ENCODE measurements at regions not wholly inside any gene's neighbourhood (a gene's known extent, or its start where the extent isn't known, plus 50 kb on each side); places are given as distances from the start of the nearest gene placed in this dataset.
"Not testable (repeated sequence)": the region's sequence is repeated elsewhere in the genome, so short reads cannot be mapped to it uniquely, and the experiment has no call there.

DNA sequence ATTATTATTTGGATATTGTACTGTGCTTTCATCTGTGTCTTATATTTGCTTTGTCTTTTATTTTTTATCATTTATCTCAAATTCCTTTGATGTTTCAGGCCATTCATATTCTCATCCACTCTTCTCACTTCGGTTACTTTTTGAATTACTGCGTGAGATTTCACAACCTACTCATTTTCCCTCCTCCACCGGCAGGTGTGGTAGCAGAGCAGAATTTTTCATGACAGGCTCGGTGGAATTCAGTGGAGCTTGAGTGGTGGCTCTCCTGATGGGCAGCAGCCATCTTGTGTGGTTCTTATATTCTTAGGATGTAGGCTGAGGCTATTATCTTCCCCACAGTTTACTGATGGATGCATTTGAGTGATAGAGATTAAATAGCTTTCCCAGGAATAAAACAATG, 92.3 kb upstream of the IVNS1ABP start:
- no peak for DNase-seq (ENCODE audit: low read depth in 3 of 3, low spot score in 2 of 3)

DNA sequence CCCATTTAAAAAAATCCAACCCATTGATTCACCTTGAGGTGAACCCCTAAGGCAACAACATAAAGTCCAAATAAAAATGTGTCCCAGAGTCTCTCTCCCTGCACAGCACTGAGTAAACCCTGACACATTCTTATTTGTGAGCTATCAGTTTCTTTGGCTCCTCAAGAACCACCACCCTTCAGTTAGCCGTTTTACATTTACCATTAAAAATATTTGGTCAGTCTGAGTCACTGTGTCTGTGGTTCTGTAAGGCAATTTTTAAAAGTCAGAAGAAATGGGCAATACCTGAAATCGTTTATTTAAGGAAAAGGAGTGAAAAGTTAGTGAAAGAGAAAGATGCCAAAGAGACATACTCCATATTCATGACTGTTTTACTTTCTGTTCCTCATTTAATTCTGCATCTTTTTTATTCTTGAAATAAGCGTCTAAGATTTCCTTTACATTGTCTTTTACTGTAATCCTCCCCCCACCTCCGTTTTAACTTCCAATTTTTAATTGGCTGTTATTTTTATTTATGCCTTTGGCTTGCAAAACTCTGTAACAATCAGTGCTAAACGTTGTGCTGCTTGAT, 91.7 kb upstream of the IVNS1ABP start:
- no peak for DNase-seq (ENCODE audit: low read depth in 3 of 3, low spot score in 2 of 3)

DNA sequence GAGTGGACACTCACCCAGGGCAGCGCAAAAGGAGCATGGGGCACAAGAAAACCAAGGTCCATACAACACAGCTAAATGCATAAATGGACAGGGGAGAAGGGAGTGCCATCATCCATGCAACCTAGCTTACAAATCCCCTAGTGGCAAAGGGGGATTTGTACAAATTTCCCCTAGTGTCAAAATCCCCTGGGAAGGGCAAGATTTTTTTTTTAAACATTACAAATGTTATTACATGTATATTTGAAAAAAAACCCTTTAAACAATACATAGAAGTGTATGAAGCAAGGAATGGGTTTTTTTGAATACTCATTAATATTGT, 89.6 kb upstream of the IVNS1ABP start:
- no peak for DNase-seq (ENCODE audit: low read depth in 3 of 3, low spot score in 2 of 3)

DNA sequence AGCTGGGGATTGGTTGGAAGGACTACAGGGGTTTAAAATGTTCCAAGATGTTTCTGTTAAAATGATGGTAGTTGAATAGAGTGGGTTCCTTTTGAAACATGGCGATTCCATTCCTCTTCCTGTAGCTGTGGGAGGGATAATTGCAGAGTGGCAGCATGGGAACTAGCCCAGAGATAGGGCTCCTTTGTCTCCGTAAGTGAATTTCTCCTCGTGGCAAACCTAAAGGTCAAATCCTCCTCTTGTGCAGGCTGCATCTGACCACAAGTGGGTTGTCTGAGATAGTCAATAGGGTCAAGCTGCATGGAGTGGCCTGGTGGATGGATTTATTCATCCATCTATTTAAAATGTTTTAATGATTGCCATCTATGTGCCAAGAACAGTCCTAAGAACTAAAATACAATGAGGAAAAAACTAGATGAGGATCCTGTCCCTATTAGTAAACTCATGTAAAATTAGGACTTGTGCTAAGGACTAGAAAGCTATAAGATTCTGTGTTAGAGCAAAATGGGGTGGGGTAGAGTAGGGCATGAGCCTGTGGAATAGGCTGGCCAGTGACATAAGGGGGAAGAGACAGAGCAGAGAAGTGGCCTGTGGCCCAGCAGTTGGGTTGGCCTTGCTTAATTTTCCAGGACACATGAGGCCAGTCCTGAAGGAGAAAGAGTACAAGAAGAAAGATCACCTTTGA, 89.1 kb upstream of the IVNS1ABP start:
- DNase-seq (ENCODE audit: low read depth in 3 of 3, low spot score in 2 of 3), result no peak

DNA sequence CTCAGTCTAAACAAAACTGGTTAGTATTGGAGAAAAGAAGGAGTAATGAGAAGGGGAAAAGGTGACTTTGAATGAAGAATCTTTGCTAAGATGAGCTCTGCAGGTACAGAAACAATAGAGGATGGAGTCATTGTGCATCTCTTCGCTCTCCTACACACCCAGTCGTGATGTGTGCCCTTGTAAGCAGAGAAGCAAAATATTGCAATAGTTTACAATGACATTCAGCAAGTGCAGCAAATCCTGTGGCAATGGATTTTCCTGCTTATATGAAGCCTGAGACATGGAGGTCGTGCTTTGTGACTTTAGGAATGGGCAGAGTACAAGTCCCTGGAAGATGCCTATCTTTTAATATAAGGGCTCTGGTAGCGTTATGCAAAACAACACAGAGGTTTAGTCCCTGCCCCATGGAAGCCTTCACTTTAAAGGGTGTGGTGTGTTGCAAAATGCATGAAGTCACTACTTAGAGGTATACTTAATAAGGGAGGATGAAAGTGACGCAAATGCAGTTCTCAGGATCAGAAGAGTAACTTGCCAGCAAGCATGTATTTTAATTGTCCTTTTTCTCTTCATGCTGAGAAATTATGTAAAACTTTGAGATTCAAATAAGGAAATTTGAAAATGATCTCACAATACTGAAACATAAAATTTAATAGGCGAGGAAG, 88.0 kb upstream of the IVNS1ABP start:
- DNase-seq (ENCODE audit: low read depth in 3 of 3, low spot score in 2 of 3), result no peak

DNA sequence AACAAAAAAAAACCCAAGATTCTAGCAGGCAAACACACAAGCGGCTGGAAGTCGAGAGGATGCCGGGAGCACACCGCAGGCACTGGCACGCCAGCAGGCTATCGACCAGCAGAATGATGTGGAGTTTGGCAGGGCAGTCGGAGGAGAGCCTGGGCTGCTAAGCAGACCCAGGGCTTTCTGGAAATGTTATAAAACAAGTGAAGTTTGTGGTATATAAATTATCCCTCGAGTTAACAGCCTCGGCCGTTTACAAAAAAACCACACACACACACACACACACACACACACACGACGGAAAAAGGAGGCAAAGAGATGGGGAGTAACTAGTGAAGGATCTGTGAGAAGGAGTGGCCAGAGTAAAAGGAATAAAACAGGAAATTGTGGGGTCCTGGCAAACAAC, 87.2 kb upstream of the IVNS1ABP start:
- DNase-seq (ENCODE audit: low read depth in 3 of 3, low spot score in 2 of 3), result no peak

DNA sequence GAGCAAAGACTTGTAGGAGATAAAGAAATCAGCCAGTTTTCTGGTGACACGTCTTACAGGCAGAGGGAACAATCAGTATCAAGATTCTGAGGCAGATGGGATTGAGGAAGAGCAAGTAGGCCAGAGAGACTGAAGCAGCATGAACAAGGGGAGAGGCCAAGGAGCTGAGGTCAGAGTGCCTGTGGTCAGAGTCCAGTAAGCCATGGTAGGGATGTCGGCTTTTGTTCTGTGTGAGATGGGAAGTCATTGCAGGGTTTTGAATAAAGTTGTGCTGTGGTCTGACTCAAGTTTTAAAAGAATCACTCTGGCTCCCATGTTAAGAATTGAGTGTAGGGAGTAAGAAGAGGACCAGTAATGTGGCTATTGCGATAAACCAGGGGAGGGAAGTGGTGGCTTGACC, 85.9 kb upstream of the IVNS1ABP start:
- DNase-seq (ENCODE audit: low read depth in 3 of 3, low spot score in 2 of 3), result no peak

DNA sequence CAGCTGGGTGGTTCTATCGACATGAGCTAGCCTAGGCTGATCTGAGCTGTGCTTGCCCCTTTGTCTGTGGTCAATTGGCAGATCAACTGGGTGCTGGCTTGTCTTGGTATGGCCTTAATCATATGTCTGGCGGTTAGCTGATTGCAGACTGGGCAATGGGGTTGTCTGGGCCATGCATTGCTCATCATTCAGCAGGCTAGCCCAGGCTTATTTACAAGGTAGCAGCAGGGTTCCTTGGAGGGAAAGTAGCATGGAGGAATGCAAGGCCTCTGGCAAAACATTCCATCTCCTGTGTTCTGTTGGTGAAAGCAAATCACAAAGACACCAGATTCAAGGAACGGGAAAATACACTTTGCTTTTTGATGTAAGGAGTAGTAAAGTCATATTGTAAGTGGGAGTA, 84.0 kb upstream of the IVNS1ABP start:
- DNase-seq (ENCODE audit: low read depth in 3 of 3, low spot score in 2 of 3), result no peak

DNA sequence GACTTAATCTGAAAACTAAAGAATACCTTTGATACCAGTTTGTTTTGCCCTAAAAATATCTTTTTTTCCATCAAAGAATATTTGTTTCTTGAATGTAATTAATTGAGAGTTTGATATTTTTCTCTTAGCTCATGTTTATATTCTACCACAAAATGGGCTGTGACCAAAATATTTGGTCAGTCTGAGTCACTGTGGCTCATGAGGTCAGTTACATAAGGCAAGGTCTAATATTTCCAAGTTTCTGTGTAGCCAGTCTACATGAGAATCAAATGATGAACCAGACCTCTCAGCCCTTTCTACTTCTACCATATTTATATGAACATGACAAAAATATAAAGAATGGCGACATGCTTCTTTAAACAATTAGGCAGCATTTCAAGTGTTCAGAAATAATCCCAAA, 83.0 kb upstream of the IVNS1ABP start:
- DNase-seq (ENCODE audit: low read depth in 3 of 3, low spot score in 2 of 3), result no peak

DNA sequence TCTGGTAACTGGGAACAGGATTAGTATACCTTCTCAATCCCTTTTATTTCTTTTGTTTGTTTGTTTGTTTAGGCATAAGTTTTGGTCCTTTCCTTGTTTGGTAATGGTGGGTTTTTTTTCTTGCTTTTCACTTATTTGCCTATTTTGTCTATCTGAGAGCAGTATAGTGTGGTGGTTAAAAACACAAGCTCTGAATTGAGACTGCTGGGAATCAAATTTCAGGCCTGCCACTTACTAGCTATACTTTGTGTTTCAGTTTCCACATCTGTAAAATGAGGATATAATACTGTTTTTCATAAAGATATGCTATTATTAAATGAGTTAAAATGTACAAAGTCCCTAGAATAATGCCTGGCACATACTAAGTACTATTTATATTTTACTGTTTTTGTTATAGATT, 81.6 kb upstream of the IVNS1ABP start:
- no peak for DNase-seq (ENCODE audit: low read depth in 3 of 3, low spot score in 2 of 3)

DNA sequence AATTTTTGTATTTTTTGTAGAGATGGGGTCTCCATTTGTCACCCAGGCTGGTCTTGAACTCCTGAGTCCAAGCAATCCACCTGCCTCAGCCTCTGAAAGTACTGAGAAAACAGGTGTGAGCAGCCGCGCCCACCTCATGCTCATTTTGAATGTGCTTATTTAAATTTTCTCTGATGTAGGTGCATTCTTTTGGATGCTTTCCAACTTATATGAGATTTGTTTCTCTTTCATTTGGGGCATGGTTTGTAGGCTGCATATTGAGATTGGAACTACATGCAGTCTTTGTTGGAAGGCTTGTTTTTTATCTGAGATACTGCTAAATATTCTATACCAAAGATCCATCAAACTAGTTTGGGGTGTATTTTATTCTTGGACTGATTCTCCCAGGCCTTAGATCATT, 81.0 kb upstream of the IVNS1ABP start:
- DNase-seq (ENCODE audit: low read depth in 3 of 3, low spot score in 2 of 3), result no peak

DNA sequence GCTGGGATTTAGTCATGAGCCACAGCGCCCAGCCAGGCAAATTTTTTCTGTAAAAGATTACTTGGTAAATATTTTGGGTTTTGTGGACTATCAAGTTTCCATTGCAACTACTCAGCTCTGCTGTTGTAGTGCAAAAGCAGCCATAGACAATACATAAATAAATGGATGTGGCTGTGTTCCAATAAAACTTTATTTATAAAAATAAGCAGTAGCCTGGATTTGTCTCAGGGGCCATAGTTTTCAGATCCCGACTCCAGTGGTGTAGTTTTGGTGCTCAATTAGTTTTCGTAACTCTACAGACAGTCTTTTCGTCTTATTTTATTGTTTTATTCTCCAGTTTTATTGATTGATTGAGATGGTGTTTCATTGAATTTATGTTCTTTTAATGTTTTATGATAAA, 80.1 kb upstream of the IVNS1ABP start:
- DNase-seq (ENCODE audit: low read depth in 3 of 3, low spot score in 2 of 3), result no peak

DNA sequence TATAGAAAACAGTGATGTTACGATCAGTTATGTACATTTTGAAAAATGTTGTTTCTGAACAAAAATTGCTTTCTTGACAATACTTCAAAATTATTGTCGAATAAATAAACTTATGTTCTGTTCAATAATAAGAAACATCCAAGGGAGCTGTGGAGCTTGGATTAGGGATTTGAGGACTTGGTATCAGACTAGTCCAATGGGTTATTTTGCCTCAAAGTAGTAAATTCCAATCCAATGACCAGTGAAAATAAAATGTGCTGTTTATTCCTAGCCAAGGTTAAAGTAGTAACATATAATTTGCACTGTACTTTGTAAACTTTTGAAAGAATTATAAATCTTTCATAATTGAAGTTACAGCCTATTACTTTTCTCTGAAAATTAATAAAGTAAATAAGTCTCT, 79.1 kb upstream of the IVNS1ABP start:
- DNase-seq (ENCODE audit: low read depth in 3 of 3, low spot score in 2 of 3), result no peak

DNA sequence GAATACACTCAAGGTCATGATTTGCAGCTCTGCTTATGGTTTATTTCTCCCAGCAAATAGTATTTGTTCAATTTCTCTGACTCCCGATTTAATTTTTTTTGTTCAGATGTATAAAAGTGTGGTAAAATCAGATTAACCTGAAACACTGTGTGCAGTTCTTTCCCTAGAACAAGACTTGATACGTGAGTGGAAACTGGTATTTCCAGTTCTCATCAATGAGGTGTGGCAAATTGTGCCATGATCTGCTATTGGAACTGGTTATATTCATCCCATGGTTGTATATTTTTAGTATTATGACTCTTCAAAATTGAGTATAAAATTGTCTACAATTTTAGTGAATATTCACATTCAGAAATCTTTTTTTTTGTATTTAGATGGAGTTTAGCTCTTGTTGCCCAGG, 76.8 kb upstream of the IVNS1ABP start:
- DNase-seq (ENCODE audit: low read depth in 3 of 3, low spot score in 2 of 3), result no peak

DNA sequence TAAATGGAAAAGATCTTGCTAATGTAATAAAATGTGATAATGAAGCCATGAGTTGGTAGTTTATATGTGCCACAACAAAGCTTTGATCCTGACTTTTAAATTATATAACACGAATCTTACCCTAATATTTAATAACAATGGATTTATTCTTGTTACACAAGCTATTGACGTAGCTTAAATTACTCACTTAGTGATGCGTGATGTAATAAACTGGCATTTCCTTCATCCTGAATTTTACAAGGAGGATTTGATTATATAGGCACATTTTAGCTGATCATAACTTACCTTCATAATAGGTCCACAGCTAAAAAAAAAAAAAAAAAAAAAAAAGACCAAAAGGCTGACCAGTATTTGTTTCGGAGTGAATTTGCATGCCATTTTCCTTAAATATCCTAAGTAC, 76.2 kb upstream of the IVNS1ABP start:
- no peak for DNase-seq (ENCODE audit: low read depth in 3 of 3, low spot score in 2 of 3)

DNA sequence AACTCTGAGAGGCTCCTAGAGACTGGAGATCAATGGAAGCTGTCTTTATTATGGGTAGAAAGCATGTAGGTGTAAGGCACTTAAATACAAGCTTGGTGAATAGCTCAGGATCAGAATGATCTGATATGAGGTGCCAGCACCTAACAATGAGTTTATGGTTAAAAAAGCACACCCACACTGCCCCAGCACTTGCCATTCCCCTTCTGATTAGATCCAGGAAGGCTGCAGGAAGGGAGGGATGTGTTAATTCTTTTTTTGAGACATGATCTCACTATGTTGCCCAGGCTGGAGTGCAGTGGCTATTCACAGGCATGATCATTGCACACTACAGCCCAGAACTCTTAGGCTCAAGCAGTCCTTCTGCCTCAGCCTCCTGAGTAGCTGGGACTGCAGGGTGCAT, 71.8 kb upstream of the IVNS1ABP start:
- DNase-seq (ENCODE audit: low read depth in 3 of 3, low spot score in 2 of 3), result no peak

DNA sequence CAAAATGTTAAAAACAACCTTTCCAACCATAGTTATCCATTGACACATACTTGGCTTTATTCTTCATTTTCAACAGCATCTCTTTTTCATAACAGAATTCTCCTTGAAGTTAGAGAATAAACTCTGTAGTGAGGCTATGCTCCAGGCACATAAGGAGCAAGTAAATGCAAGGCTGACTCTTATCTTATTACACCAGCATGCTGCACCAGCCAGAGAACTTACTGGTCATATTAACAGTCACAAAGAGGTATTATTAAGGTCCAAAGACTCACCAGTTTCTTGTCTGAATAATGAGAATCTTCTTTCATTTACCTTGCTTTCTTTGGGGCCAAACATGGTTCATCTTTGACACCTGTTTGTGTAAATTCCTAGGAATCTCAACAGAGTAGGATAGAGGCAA, 71.3 kb upstream of the IVNS1ABP start:
- DNase-seq (ENCODE audit: low read depth in 3 of 3, low spot score in 2 of 3), result no peak

DNA sequence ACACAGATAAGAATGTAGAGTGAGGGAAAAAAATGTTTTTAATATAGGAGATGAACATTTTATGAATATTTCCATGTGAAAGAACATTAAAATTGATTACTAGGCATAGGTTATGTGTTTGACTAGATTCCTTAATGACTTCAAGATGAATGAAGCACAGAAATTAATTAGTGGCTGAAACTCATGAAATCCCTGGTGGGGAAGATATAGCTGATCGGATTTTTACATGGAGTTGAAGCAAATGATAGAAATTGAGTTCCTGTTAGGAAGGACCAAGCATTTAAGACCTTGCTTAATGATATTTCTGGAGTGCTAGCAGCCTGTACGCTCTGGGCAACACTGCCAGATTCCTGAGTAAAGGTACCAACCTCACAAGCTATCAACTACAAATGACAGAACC, 68.9 kb upstream of the IVNS1ABP start:
- no peak for DNase-seq (ENCODE audit: low read depth in 3 of 3, low spot score in 2 of 3)

DNA sequence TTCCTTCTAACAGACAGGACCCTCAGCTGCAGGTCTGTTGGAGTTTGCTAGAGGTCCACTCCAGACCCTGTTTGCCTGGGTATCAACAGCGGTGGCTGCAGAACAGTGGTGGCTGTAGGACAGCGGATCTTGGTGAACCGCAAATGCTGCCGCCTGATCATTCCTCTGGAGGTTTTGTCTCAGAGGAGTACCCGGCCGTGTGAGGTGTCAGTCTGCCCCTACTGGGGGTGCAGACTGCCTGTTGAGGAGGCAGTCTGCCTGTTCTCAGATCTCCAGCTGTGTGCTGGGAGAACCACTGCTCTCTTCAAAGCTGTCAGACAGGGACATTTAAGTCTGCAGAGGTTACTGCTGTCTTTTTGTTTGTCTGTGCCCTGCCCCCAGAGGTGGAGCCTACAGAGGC, 66.8 kb upstream of the IVNS1ABP start:
- DNase-seq (ENCODE audit: low read depth in 3 of 3, low spot score in 2 of 3), result not testable (repeated sequence)

DNA sequence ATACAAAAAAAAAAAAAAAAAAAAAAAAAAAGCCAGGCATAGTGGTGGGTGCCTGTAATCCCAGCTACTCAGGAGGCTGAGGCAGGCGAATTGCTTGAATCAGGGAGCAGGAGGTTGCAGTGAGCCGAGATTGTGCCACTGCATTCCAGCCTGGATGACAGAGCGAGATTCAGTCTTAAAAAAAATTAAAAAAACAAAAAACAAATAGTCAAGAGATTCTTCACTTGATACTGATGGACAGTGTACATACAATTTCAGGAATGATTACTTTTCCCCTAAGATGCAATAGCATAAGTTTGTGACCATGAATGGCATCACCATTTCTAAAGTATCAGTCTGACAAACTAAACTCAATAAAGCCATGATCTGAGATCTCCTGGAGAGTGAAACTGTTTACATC, 60.8 kb upstream of the IVNS1ABP start:
- DNase-seq (ENCODE audit: low read depth in 3 of 3, low spot score in 2 of 3), result no peak

DNA sequence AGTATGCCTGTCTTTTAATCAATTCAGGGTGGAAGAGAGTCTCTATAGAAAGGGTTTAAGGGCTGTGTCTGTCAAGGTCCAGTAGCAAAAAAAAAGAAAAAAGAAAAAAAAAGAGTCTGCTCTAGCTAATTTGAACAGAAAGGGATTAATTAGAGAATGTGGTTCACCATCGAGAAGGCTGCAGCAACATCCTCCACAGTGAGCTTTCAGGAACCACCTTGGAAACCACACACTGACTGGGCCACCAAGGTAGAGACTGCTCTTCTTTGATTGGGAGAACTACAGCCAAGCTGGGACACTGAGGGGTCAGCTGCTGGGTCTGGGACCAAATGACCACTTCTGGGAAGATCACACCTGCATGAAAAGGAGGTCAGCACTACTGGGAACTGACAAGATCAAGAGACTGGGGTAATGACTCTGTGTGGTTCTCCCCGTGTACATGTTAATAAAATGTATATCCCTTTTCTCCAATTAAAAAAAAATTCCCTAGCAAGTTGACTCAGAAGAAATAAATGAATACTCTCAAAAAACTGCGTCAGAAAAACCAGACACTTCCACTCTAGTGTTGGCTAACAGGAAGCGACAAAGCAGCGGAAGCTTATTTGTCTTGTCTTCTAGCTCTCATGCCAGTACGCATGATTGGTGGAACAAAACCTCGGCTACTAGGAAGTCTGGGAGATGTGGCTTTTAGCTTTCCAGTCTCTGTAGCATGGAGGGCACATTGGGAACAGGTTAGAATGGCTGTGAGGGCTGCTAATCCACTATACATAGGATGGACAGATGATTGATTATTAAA, 60.0 kb upstream of the IVNS1ABP start:
- DNase-seq (ENCODE audit: low read depth in 3 of 3, low spot score in 2 of 3), result no peak

DNA sequence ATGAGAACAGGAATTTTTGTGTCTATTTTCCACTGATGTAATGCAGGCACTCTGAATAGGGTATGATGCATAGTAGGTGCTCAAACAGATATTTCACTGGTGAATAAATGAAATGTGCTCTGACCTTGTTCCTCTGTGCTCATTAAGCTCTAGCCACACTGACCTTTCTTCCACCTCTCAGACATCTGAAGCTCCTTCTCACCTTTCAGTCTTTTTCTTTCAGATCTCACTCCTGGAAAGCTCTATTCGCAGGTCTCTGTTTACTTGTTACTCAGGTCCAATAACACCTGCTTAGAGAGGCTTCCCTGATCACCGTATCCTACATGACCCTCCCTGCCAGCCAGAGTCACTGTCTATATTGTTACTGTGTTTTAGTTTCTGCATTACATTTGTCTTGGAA, 59.2 kb upstream of the IVNS1ABP start:
- no peak for DNase-seq (ENCODE audit: low read depth in 3 of 3, low spot score in 2 of 3)

All from right renal cortex interstitium (tissue), 3 donors.